ENCODE measurements at regions not wholly inside any gene's neighbourhood (a gene's known extent, or its start where the extent isn't known, plus 50 kb on each side); places are given as distances from the start of the nearest gene placed in this dataset.
A peak's percentile ranks its signal among the peaks of the same experiment; 100 is the strongest.

- H3K36me3 ChIP-seq (ENCODE audit: control insufficient read depth, insufficient read depth, low read length), result no peaks in the 10 kb centered on the region
- no peak overlapping the region for H3K4me3 ChIP-seq (ENCODE audit: low read length)
- DNase-seq, result no peak
- peaks cover 2% of the 10 kb centered on the region for H3K27me3 ChIP-seq (ENCODE audit: control insufficient read depth, insufficient read depth, low read length)
- H3K4me1 ChIP-seq (ENCODE audit: control insufficient read depth, insufficient read depth, low read length), result no peaks in the 10 kb centered on the region
- 36% methylated on average over 1 of the region's 7 CpGs for WGBS (ENCODE audit: insufficient coverage)
- H3K9me3 ChIP-seq (replicated peaks; ENCODE audit: control insufficient read depth, low read depth, low read length), result no peaks in the 10 kb centered on the region
- no peak overlapping the region for H3K27ac ChIP-seq (ENCODE audit: low read length)
These were observed 115.9 kb downstream of the OMA1 start for GRCh38 chr1:58430421-58431275.

- no peak for DNase-seq
- H3K9me3 ChIP-seq (replicated peaks; ENCODE audit: control insufficient read depth, low read depth, low read length), result no peaks in the 10 kb centered on the region
- 92% methylated on average over 2 of the region's 2 CpGs for WGBS (ENCODE audit: insufficient coverage)
- no peaks in the 10 kb centered on the region for H3K36me3 ChIP-seq (ENCODE audit: control insufficient read depth, insufficient read depth, low read length)
- H3K4me3 ChIP-seq (ENCODE audit: low read length), result no peak overlapping the region
- H3K27me3 ChIP-seq (ENCODE audit: control insufficient read depth, insufficient read depth, low read length), result no peaks in the 10 kb centered on the region
- no peak overlapping the region for H3K27ac ChIP-seq (ENCODE audit: low read length)
- no peaks in the 10 kb centered on the region for H3K4me1 ChIP-seq (ENCODE audit: control insufficient read depth, insufficient read depth, low read length)
These were observed 119.6 kb downstream of the OMA1 start for GRCh38 chr1:58426918-58427317.

- no peaks in the 10 kb centered on the region for H3K4me1 ChIP-seq (ENCODE audit: control insufficient read depth, insufficient read depth, low read length)
- H3K9me3 ChIP-seq (replicated peaks; ENCODE audit: control insufficient read depth, low read depth, low read length), result no peaks in the 10 kb centered on the region
- H3K36me3 ChIP-seq (ENCODE audit: control insufficient read depth, insufficient read depth, low read length), result no peaks in the 10 kb centered on the region
- DNase-seq, result no peak
- no peak overlapping the region for H3K4me3 ChIP-seq (ENCODE audit: low read length)
- H3K27me3 ChIP-seq (ENCODE audit: control insufficient read depth, insufficient read depth, low read length), result no peaks in the 10 kb centered on the region
- no peak overlapping the region for H3K27ac ChIP-seq (ENCODE audit: low read length)
- WGBS (ENCODE audit: insufficient coverage), result no CpG with 5 or more reads among the region's 4 CpGs
These were observed 124.1 kb downstream of the OMA1 start for GRCh38 chr1:58422436-58422835.

GRCh38 chr1:58418283-58419228, 128.0 kb downstream of the OMA1 start:
- no peaks in the 10 kb centered on the region for H3K4me1 ChIP-seq (ENCODE audit: control insufficient read depth, insufficient read depth, low read length)
- no peaks in the 10 kb centered on the region for H3K27me3 ChIP-seq (ENCODE audit: control insufficient read depth, insufficient read depth, low read length)
- no peaks in the 10 kb centered on the region for H3K36me3 ChIP-seq (ENCODE audit: control insufficient read depth, insufficient read depth, low read length)
- H3K4me3 ChIP-seq (ENCODE audit: low read length), result no peak overlapping the region
- DNase-seq, result no peak
- H3K9me3 ChIP-seq (replicated peaks; ENCODE audit: control insufficient read depth, low read depth, low read length), result no peaks in the 10 kb centered on the region
- no peak overlapping the region for H3K27ac ChIP-seq (ENCODE audit: low read length)
- no CpG with 5 or more reads among the region's 2 CpGs for WGBS (ENCODE audit: insufficient coverage)

- Histone ChIP-seq H3K36me3 (ENCODE audit: control insufficient read depth, insufficient read depth, low read length) (no peaks in the 10 kb centered on the region), H3K9me3 (replicated peaks; ENCODE audit: control insufficient read depth, low read depth, low read length) (no peaks in the 10 kb centered on the region), H3K27me3 (ENCODE audit: control insufficient read depth, insufficient read depth, low read length) (no peaks in the 10 kb centered on the region), H3K4me3 (ENCODE audit: low read length) (no peak overlapping the region), H3K27ac (ENCODE audit: low read length) (no peak overlapping the region), H3K4me1 (ENCODE audit: control insufficient read depth, insufficient read depth, low read length) (no peaks in the 10 kb centered on the region)
- DNase-seq, result no peak
- 100% methylated on average over 1 of the region's 4 CpGs for WGBS (ENCODE audit: insufficient coverage)
These were observed 134.4 kb downstream of the OMA1 start for GRCh38 chr1:58412071-58412580.

- H3K27ac ChIP-seq (ENCODE audit: low read length), result no peak overlapping the region
- no peaks in the 10 kb centered on the region for H3K36me3 ChIP-seq (ENCODE audit: control insufficient read depth, insufficient read depth, low read length)
- H3K27me3 ChIP-seq (ENCODE audit: control insufficient read depth, insufficient read depth, low read length), result no peaks in the 10 kb centered on the region
- WGBS (ENCODE audit: insufficient coverage), result 12% methylated on average over 3 of the region's 6 CpGs
- H3K9me3 ChIP-seq (replicated peaks; ENCODE audit: control insufficient read depth, low read depth, low read length), result no peaks in the 10 kb centered on the region
- H3K4me3 ChIP-seq (ENCODE audit: low read length), result no peak overlapping the region
- DNase-seq, result peak; percentile 74
- no peaks in the 10 kb centered on the region for H3K4me1 ChIP-seq (ENCODE audit: control insufficient read depth, insufficient read depth, low read length)
These were observed 136.6 kb downstream of the OMA1 start for GRCh38 chr1:58409890-58410289.

GRCh38 chr1:58409336-58409735, 137.2 kb downstream of the OMA1 start:
- no CpG with 5 or more reads among the region's 6 CpGs for WGBS (ENCODE audit: insufficient coverage)
- Histone ChIP-seq H3K4me1 (ENCODE audit: control insufficient read depth, insufficient read depth, low read length) (no peaks in the 10 kb centered on the region), H3K36me3 (ENCODE audit: control insufficient read depth, insufficient read depth, low read length) (no peaks in the 10 kb centered on the region), H3K27me3 (ENCODE audit: control insufficient read depth, insufficient read depth, low read length) (no peaks in the 10 kb centered on the region), H3K4me3 (ENCODE audit: low read length) (no peak overlapping the region), H3K9me3 (replicated peaks; ENCODE audit: control insufficient read depth, low read depth, low read length) (no peaks in the 10 kb centered on the region), H3K27ac (ENCODE audit: low read length) (peak overlapping the region; percentile 13)
- DNase-seq, result peak; percentile 75

- Histone ChIP-seq H3K27me3 (ENCODE audit: control insufficient read depth, insufficient read depth, low read length) (no peaks in the 10 kb centered on the region), H3K4me3 (ENCODE audit: low read length) (no peak overlapping the region), H3K27ac (ENCODE audit: low read length) (no peak overlapping the region), H3K9me3 (replicated peaks; ENCODE audit: control insufficient read depth, low read depth, low read length) (no peaks in the 10 kb centered on the region), H3K4me1 (ENCODE audit: control insufficient read depth, insufficient read depth, low read length) (no peaks in the 10 kb centered on the region), H3K36me3 (ENCODE audit: control insufficient read depth, insufficient read depth, low read length) (no peaks in the 10 kb centered on the region)
- 61% methylated on average over 4 of the region's 12 CpGs for WGBS (ENCODE audit: insufficient coverage)
- no peak for DNase-seq
These were observed 140.0 kb downstream of the OMA1 start for GRCh38 chr1:58406301-58407071.

GRCh38 chr1:58405660-58406059, 140.9 kb downstream of the OMA1 start:
- no peaks in the 10 kb centered on the region for H3K4me1 ChIP-seq (ENCODE audit: control insufficient read depth, insufficient read depth, low read length)
- no peaks in the 10 kb centered on the region for H3K36me3 ChIP-seq (ENCODE audit: control insufficient read depth, insufficient read depth, low read length)
- no peak for DNase-seq
- 78% methylated on average over 4 of the region's 4 CpGs for WGBS (ENCODE audit: insufficient coverage)
- H3K4me3 ChIP-seq (ENCODE audit: low read length), result no peak overlapping the region
- no peak overlapping the region for H3K27ac ChIP-seq (ENCODE audit: low read length)
- no peaks in the 10 kb centered on the region for H3K9me3 ChIP-seq (replicated peaks; ENCODE audit: control insufficient read depth, low read depth, low read length)
- H3K27me3 ChIP-seq (ENCODE audit: control insufficient read depth, insufficient read depth, low read length), result no peaks in the 10 kb centered on the region
